ENCODE measurements at regions not wholly inside any gene's neighbourhood (a gene's known extent, or its start where the extent isn't known, plus 50 kb on each side); places are given as distances from the start of the nearest gene placed in this dataset.

DNA sequence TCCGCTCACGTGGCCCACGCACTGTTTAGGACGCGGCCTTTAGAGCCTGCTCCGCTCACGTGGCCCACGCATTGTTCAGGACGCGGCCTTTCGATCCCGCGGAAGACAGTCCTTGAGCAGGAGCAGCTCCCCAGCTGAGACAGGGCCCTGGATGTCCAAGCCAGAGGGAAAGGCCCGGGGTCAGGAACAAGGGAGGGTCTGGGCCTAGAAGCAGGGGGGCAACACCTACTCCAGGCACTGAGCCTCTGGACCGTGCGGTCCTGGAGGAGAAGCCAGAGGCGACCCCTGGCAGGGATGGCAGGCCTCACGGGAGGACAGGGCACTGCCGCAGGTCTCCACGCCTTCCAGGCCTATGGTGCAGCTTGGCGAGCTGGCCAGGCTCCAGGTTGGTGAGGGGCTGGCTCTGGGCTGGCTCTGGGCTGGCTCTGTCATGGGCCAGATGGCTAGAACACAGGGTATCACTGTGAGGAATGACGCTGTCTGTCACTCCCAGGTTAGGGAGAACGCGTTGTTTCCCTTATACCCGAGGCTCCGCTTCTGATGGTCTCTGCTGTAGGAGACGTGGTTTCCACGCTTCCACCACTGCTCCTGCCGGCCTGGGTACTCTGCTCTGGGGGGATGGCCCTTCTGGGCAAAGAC lies 341.7 kb downstream of the TMEM121 start:
- TF ChIP-seq, protein P1, sequence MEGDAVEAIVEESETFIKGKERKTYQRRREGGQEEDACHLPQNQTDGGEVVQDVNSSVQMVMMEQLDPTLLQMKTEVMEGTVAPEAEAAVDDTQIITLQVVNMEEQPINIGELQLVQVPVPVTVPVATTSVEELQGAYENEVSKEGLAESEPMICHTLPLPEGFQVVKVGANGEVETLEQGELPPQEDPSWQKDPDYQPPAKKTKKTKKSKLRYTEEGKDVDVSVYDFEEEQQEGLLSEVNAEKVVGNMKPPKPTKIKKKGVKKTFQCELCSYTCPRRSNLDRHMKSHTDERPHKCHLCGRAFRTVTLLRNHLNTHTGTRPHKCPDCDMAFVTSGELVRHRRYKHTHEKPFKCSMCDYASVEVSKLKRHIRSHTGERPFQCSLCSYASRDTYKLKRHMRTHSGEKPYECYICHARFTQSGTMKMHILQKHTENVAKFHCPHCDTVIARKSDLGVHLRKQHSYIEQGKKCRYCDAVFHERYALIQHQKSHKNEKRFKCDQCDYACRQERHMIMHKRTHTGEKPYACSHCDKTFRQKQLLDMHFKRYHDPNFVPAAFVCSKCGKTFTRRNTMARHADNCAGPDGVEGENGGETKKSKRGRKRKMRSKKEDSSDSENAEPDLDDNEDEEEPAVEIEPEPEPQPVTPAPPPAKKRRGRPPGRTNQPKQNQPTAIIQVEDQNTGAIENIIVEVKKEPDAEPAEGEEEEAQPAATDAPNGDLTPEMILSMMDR (IDR thresholded peaks at IDR 0.05) = no peak
- TF ChIP-seq ZFX (IDR thresholded peaks at IDR 0.05; ENCODE audit: borderline replicate concordance) = no peak

All from 22Rv1 (cell line).